HG02763 (cell line): ENCODE measurements at regions not wholly inside any gene's neighbourhood (a gene's known extent, or its start where the extent isn't known, plus 50 kb on each side); places are given as distances from the start of the nearest gene placed in this dataset.
"Not testable (repeated sequence)": the region's sequence is repeated elsewhere in the genome, so short reads cannot be mapped to it uniquely, and the experiment has no call there.

Source experiments
- ATAC-seq: cut with Tn5 transposase; IDR thresholded peaks from one replicate; pipeline ENCODE4 v1.9.1; 2021; ENCODE audit warnings: mild to moderate bottlenecking, moderate library complexity; ENCODE audit not compliant: unreplicated experiment

DNA sequence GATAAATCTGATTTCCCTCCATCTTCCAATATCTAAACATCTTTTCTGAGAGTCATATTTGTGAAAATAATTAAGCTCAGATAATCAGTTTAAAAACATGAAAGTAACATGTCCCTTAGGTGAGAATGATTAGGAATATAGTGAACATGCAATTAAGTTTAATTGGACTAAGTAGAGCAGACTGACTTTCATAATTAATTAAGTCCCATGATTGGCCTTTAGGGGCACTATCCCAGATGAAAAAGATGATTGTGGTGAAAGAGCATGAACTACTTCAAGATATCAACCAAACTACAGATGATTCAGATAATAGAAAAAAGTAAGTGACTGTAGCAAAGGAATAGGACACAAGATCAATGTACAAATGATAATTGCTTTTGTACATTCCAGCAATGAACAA is 758.8 kb downstream of the STIM2 start:
- no peak for ATAC-seq

DNA sequence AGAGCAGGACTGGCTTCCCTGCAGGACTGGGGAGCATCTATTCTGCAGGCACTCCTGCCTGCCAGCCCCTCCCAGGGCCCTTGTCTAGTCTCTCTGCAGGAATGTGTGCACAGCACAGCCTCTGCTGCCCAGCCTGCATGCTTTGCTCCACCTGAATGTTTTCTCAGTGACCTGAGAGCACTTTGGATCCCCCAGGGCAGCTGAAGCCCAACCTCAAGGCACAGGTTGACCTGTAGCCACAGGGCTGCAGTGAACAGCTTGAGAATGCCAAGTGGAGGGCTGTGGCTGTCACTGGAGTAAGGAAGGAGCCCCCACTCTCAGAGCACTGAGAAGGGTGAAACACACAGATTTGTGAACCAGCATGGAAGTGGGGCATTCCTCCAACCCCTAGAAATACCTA is 760.2 kb downstream of the STIM2 start:
- no peak for ATAC-seq

DNA sequence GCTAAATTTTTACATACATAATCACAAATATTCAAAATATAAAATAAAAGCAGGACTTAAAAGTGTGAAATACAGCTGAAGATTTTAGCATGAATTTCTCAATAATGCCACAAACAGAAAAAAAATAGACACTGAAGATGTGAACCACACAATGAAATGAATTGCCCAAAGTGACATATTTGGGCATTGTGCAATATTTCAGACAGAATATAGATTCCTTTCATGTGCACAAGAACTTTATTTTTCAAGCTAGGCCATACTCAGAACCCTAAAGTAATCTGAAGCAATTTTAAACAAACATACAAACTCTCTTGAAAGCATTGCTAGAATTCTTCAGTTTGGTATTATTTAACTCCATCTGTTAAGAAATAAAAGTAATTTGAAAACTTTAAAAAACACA is 764.1 kb downstream of the STIM2 start:
- ATAC-seq, result no peak

DNA sequence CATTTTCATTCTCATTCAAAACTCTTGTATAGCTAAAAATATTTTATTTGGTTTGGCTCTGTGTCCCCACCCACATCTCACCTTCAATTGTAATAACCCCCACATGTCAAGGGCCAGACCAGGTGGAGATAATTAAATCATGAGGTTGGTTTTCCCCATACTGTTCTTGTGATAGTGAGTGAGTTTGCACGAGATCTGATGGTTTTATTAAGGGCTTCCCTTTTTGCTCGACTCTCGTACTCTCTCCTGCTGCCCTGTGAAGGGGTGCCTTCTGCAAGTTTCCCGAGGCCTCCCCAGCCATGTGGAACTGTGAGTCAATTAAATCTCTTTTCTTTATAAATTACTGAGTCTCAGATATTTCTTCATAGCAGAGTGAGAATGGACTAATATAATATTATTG is 768.0 kb downstream of the STIM2 start:
- no peak for ATAC-seq

DNA sequence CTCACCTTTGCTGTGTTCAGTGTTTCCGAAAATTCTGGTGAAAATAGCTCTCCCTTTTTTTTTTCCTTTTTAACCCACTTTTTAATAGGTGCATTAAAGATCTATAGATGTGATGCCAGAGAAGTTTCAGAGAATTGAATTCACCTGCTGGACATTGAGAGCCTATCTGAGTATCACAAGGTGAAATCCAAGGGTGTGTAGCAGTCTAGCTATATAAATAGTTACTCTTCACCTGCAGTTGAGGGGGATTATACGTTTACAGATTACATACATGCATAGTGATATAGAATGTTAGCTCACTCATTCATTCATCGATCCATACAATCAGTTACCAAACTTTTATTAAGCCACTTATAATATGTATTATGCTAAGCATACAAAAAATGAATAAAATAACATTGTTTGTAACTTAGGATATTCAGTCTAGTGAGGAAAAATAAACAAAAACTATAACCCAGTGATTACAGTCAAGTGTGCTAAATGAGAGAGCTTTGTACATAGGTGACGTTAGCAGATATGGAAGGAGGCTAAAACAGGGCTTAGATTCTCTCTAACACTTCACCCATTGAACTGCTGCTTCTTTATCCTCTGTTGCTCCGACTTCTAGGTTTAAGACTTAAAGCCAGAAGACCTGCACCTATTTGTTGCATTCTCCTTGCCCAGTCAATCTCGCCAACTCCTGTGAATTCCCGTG is 769.0 kb downstream of the STIM2 start:
- ATAC-seq, result no peak

DNA sequence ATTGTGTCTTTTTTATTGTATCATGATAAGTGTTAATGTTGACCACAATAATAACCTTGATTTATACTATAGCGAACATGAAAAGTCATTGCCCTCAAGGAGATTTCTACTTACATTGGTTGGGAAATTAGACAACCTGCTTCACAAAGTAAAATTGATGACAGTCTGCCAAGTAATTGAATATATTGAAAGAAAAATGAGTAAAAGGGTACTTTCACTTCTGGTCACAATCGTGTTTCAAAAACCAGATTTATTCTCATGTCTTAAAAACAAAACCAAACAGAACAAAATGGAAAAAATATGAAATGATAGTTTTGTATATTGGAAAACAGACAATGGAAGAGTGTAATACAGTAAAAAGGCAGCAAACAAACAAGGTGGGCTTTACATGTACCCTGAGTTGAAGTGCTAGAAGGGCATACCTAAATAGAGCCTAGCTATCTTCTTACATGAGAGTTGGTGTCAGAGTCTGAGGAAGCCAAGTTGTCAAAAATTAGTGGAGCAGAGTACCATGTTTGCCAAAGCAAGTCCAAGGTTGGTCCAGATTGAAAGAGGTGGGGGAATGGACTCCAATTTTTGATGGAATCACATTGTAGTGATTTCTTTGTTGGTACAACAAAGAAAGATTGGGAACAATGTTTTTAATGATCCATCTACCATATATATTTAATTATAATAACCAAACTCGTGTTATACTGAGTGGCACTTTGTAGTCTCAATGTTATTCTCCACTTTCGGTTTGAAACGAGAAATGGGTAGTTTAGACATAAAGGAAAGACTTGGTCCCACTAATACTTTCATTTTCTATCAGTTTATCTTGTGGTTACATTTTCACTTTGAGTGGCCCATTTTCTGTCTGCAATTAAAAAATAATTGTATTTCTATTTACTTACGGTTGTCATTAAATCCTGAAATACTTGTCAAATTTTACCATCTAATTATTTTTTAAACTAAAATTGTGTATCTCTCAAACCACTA is 775.6 kb downstream of the STIM2 start:
- ATAC-seq, result peak; percentile 65

DNA sequence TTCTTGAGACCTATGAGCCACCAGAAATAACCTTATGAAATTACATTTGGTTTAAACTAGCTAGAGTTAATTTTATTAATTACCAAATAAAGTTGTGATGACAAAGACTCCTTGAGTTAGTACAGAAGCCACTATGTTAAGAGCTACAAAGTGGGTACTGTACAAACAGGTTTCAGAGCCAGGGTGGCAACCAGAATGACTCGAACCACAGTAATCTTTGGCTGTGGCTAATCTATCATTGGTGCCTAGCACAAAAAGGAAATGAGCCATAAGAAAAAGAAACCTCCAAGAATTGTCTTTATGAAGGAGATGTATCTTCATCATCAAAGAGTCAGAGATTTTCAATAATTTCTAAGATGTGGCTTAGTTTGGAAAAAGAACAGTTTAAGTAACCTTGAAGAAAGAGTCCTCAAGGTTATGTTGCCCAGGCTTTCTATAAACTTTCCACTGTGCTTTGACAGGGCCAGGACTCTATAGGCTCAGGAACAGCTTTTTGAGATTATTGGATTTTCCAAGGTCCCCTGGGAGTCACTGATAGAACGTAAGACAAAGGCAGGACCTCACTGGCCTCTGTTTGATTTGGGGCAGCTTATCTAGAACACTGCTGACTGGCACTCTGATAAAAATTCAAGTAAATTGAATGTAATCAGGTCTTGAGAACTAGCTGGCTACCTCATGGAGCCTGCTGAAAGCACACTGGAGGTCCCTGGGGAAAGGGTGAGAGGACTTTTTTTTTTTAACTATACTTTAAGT is 777.7 kb downstream of the STIM2 start:
- no peak for ATAC-seq

DNA sequence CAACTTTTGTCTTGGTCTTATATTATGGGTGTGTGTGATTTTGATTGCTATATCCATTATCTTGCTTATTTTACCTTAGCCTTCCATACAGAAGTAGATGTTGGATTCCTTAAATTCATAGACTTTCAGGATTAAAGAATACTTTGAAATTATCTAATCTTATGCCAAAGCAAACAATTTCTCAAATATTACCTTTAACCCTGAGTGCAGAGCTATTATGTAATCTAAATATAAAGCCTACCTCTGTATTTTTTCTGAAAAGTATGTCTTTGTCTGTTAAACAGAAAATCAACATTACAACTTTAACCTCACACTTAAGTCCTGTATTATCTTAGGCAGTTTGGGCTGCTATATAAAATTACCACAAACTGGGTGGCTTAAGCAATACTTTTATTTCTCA is 782.5 kb downstream of the STIM2 start:
- ATAC-seq, result no peak

DNA sequence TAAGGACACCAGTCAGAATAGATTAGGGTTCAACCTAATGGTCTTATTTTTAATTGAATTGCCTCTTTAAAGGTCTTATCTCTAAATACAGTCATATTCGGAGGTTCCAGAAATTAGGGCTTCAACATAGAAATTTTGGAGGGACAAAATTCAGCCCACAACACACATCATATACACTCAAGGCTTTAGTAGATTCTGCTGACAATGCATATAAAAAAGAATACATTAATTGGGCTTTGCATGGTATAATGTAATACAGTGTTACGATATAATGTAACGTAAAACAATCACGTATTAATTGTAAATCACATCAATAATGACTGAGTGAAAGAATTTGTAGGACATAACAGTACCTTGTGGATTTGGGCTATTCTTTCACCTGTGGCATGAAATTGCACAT is 787.8 kb downstream of the STIM2 start:
- ATAC-seq, result no peak

DNA sequence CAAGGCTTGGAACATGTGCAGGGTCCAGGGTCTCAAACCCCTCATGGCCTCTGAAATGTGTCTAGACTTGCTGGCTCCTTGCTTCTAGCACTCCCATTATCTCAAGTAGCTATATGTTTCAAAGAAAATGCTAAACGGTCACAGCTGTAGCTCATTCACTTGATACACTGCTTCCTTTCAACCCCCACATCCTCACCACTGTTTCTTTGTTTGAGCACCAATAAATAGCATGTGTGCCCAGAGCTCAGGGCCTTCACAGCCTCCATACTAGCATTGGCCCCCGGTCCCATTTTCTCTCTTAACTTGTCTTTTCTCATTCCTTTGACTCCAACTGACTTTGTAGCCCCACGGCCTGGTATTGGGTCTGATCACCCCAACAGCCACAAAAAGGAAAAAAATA is 801.8 kb downstream of the STIM2 start:
- no peak for ATAC-seq

DNA sequence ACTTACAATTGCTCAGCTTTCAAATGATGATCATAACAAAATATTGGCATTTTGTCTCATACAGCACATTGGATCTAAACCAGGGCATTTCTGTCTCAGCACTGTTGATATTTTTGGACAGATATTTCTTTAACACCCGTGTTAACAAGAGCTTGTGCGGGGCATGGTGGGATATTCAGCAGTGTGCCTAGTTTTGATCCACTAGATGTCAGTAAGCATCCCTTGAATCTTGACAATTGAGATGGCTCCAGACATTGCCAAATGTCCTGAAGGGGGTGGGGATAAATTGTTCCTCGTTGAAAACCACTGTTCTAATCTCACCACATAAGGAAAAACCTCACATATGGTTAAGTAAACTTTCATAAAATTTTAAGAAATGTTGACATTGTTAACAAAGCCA is 806.3 kb downstream of the STIM2 start:
- ATAC-seq, result no peak

DNA sequence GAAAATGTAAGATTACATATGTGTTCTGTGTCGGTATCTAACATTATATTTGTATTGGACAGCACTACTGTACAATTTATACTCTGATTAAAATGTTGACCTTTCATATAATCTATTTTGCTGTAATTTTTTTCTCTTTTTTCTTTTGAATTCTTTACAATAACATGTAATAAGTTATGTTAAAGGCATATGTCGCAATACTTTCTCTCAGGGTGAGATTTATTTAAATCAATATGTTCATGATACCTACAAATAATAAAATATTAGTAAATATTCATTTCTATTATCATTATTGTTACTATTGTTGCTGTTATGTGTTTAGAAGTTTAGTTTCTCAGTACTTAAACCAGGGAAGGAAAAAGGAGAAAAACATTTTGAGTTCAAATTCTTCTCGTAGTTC is 807.4 kb downstream of the STIM2 start:
- ATAC-seq, result no peak

DNA sequence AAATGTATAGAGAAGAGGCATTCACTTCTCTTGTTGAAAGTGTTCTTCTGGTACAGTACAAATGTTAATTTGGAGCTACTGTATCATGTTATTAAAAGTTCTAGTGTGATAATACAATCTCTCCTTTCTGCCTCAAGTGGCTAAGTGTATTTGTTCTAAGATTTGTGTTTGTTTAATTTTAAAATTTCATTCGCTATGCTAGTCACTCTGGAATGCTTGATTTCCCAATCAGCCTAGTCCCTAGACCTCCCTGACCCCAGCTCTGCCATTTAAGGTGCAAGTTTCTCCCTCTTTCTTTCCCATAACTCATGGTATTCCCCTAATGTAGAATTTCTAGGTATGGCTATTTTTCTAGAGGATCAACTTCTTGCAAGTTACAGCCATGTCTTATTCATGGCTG is 817.4 kb downstream of the STIM2 start:
- no peak for ATAC-seq

DNA sequence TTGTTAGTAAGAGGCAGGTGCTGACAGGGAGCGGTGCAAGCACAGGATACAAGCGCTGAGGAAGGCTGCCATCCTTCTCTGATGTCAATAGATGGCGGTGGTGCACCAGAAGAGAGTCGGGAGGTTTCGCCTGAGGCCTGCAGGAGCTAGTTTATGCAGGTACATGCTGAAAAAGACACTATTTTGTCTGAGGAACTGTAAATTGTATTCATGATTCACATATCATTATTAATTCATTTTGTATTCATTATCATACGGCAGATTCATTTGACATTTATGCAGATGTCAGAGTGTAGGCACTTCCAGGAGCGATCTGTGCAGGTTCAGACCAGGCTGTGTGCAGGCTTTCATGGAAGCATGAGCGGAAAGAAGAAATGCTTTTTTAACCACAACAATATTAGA is 824.0 kb downstream of the STIM2 start:
- peak; percentile 89 for ATAC-seq

DNA sequence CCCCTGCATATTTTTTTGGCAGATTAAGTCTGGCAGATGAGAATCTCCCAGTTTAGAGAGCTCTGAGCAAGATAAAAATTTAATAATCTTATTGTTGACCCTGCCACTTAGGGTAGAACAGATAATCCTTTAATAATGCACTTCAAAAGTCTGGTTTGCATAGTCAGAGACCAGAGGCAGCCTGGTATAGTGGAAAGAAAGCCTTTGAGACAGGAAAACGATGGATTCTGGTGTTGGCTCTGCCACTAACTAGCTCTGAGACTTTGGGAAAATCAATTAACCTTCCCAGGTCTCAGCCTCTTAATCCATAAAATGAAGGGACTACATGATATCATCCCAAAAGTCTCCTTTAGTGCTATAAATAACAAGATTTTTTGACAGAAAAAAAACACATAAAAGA is 824.5 kb downstream of the STIM2 start:
- no peak for ATAC-seq

DNA sequence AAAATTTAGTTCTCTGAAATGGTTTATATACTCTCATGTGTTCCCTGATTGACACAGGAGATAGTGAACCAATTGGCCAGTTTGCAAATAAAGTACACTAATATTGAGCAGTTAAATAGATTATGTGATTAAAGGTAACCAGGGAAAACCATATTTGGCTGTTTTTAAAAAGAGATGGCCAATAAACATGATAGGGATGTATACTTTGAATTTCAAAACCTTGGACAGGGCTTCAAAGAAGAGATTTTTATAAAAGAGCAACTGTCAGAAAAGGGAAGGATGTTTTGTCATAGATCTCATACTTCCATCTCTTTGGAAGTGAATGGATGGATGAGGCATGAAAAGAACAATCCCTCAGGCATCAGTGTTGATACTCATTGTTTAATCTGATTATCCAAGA is 825.3 kb downstream of the STIM2 start:
- no peak for ATAC-seq

DNA sequence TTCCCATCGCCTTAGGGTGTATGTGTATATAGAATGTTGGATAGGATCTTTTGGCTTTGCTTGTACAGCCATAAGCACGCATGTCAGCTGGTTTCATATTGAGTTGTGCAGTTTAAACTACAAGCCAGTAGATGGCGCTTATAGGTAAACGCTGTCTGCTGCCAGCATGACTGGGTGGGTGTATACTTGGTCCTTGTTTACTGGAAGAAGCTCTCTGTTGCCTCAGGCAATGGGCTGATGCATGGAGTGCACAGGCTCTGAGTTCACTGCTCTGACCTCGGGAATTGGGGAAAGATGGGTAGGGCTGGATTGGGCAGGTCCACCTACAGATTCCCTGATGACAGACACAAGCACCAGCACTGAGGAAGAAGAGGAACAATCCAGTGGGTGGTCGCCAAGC is 831.5 kb downstream of the STIM2 start:
- ATAC-seq, result peak; percentile 85

DNA sequence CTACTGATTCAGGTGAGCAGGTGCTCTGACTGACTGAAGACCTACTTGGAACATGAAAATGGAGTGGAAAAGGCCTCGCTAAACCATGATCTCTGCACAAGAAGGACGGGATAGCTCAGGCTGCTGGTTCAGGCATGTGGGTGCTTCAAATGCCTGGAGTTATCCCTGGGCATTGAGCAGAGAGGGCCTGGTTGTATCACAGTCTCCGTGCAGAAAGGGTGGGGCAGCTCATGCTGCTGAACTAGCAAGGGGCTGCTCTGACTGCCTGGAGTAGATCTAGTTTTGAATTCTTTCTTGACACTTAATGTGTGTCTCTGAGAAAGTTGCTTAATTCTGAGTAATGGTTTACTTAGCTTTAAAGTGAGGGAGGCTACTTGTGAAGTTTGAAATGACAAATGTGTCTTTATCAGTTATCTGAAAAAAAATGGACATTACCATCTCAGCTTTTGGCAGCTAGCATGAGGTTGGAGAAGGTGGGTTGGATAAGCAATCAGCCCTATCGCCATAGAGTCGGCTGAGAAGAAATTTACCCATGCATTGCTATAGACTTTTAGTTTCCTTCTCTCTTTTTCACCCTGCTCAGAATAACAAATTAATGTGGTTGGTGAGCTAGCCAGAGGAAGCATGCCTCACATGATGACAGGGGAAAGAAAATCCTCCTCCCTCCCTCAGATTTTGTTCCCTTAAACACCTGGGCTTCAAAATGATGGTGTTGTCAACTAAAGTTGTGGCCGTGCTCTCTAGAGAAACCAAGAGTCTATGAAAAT is 832.4 kb downstream of the STIM2 start:
- ATAC-seq, result no peak

DNA sequence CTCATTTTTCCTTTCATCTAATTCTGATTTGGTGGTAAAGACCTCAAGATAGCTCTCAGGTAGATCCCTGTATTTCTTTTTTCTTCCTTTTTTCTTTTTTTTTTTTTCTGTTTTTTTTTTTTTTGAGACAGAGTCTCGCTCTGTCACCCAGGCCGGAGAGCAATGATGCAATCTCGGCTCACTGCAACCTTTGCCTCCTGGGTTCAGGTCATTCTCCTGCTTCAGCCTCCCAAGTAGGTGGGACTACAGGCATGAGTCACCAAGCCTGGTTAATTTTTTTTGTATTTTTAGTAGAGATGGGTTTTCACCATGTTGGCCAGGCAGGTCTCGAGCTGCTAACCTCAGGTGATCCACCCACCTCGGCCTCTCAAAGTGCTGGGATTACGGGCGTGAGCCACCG is 835.6 kb downstream of the STIM2 start:
- not testable (repeated sequence) for ATAC-seq

DNA sequence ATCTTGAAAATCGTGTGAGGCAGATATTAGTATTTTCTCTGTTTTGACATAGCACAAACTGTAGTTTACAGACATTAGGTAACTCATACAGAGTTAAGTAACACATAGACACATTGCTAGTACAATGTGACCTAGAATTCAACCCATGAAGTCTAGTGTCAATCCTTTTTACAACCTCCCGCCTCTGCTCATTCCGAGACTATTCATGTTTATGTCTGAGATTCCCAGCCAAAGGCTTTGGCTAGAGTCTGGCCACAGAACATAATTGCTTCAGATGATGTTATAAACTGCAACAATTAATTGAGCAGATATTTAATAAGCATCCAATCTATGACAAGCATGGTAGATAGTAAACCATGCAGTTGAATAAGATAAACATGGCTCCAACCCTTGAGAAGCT is 841.0 kb downstream of the STIM2 start:
- ATAC-seq, result no peak
